H9 (cell line): ENCODE measurements at regions not wholly inside any gene's neighbourhood (a gene's known extent, or its start where the extent isn't known, plus 50 kb on each side); places are given as distances from the start of the nearest gene placed in this dataset.

Experiments
- DNase-seq: peaks from one replicate; pipeline ENCODE4 v3.0.0-alpha.2; 2017
- H2AFZ ChIP-seq: one replicate; pipeline ENCODE4 v1.6.1; 2013; ENCODE audit warnings: mild to moderate bottlenecking, low read length, control low read depth, moderate library complexity
- H2AK5ac ChIP-seq: 2 replicates; pipeline ENCODE4 v1.6.1; 2013; ENCODE audit warnings: low read length, control low read depth, mixed read lengths; ENCODE audit not compliant: insufficient read length
- H2BK120ac ChIP-seq: one replicate; pipeline ENCODE4 v1.6.1; 2013; ENCODE audit warnings: low read depth, mild to moderate bottlenecking, low read length, control low read depth, inconsistent platforms; ENCODE audit not compliant: poor library complexity, severe bottlenecking
- H2BK12ac ChIP-seq: 2 replicates; pipeline ENCODE4 v1.6.1; 2013; ENCODE audit warnings: low read length, control low read depth, mixed read lengths, low read depth; ENCODE audit not compliant: insufficient read length
- H2BK15ac ChIP-seq: 2 replicates; pipeline ENCODE4 v1.6.1; 2013; ENCODE audit warnings: low read depth, low read length, control low read depth
- H2BK20ac ChIP-seq: one replicate; pipeline ENCODE4 v1.6.1; 2013; ENCODE audit warnings: low read depth, mild to moderate bottlenecking, low read length, control low read depth, inconsistent platforms; ENCODE audit not compliant: poor library complexity, severe bottlenecking
- H2BK5ac ChIP-seq: 2 replicates; pipeline ENCODE4 v1.6.1; 2013; ENCODE audit warnings: low read length, control low read depth, mixed read lengths; ENCODE audit not compliant: insufficient read length
- H3K14ac ChIP-seq: 2 replicates; pipeline ENCODE4 v1.6.1; 2013; ENCODE audit warnings: low read length, control low read depth; ENCODE audit not compliant: insufficient read depth
- H3K18ac ChIP-seq: 2 replicates; pipeline ENCODE4 v1.6.1; 2013; ENCODE audit warnings: low read depth, mild to moderate bottlenecking, mixed read lengths, low read length, control low read depth; ENCODE audit not compliant: insufficient read length
- H3K23ac ChIP-seq: 2 replicates; pipeline ENCODE4 v1.6.1; 2013; ENCODE audit warnings: low read length, control low read depth, mixed read lengths, low read depth; ENCODE audit not compliant: insufficient read length
- H3K23me2 ChIP-seq: 2 replicates; pipeline ENCODE4 v1.6.1; 2013; ENCODE audit warnings: low read depth, mild to moderate bottlenecking, mixed read lengths, low read length, control low read depth; ENCODE audit not compliant: insufficient read length, poor library complexity, severe bottlenecking
- H3K27ac ChIP-seq: 2 replicates; pipeline ENCODE4 v1.5.1; 2013; ENCODE audit warnings: low read length, control low read depth, mixed read lengths, low read depth; ENCODE audit not compliant: insufficient read length
- H3K27me3 ChIP-seq: 2 replicates; pipeline ENCODE4 v1.6.1; 2013; ENCODE audit warnings: low read length, control low read depth, inconsistent platforms; ENCODE audit not compliant: insufficient read depth
- H3K4ac ChIP-seq: 2 replicates; pipeline ENCODE4 v1.6.1; 2013; ENCODE audit warnings: low read depth, mild to moderate bottlenecking, control low read depth, inconsistent platforms, low read length, moderate library complexity
- H3K4me1 ChIP-seq: 2 replicates; pipeline ENCODE4 v1.6.1; 2013; ENCODE audit warnings: low read length, control low read depth, inconsistent platforms; ENCODE audit not compliant: insufficient read depth
- H3K4me2 ChIP-seq: 2 replicates; pipeline ENCODE4 v1.6.1; 2013; ENCODE audit warnings: low read length, control low read depth, mixed read lengths; ENCODE audit not compliant: insufficient read length, insufficient read depth
- H3K56ac ChIP-seq: 2 replicates; pipeline ENCODE4 v1.6.1; 2013; ENCODE audit warnings: low read depth, mild to moderate bottlenecking, mixed read lengths, low read length, control low read depth; ENCODE audit not compliant: insufficient read length
- H3K79me1 ChIP-seq: 2 replicates; pipeline ENCODE4 v1.6.1; 2013; ENCODE audit warnings: low read depth, mild to moderate bottlenecking, moderate library complexity, low read length, control low read depth, inconsistent platforms; ENCODE audit not compliant: insufficient read depth, poor library complexity, severe bottlenecking
- H3K79me2 ChIP-seq: 2 replicates; pipeline ENCODE4 v1.6.1; 2013; ENCODE audit warnings: low read length, control low read depth, inconsistent platforms; ENCODE audit not compliant: insufficient read depth
- H3K9ac ChIP-seq: 2 replicates; pipeline ENCODE4 v1.6.1; 2013; ENCODE audit warnings: low read length, control low read depth, mixed read lengths; ENCODE audit not compliant: insufficient read length; ENCODE audit errors: extremely low read depth
- H3K9me3 ChIP-seq: one replicate; pipeline ENCODE4 v1.6.1; 2013; ENCODE audit warnings: low read depth, low read length, inconsistent platforms; ENCODE audit not compliant: control insufficient read depth
- H3T11ph ChIP-seq: one replicate; pipeline ENCODE4 v1.6.1; 2013; ENCODE audit warnings: mild to moderate bottlenecking, low read length, control low read depth, inconsistent platforms
- H4K20me1 ChIP-seq: one replicate; pipeline ENCODE4 v1.6.1; 2013; ENCODE audit not compliant: control insufficient read depth, insufficient read length, insufficient read depth
- H4K5ac ChIP-seq: 2 replicates; pipeline ENCODE4 v1.6.1; 2013; ENCODE audit warnings: low read depth, mild to moderate bottlenecking, mixed read lengths, low read length, control low read depth; ENCODE audit not compliant: insufficient read length
- H4K8ac ChIP-seq: replicated peaks from 2 replicates; pipeline ENCODE4 v1.6.1; 2013; ENCODE audit warnings: low read length, control low read depth, mixed read lengths, low read depth; ENCODE audit not compliant: insufficient read length
- H4K91ac ChIP-seq: 2 replicates; pipeline ENCODE4 v1.6.1; 2013; ENCODE audit warnings: low read depth, mild to moderate bottlenecking, moderate library complexity, mixed read lengths, low read length, control low read depth; ENCODE audit not compliant: insufficient read length
- H3K27ac Mint-ChIP-seq, 3 experiments: 2 replicates in 2 of 3; 3 replicates in 1 of 3; pipeline ENCODE4 v1.8.0; 2020 to 2021; ENCODE audit warnings: mixed read lengths in 3 of 3, mild to moderate bottlenecking in 1 of 3, moderate library complexity in 1 of 3
- H3K27me3 Mint-ChIP-seq: 2 replicates; pipeline ENCODE4 v1.8.0; 2021; ENCODE audit warnings: low read depth, mild to moderate bottlenecking, moderate library complexity, mixed read lengths
- H3K36me3 Mint-ChIP-seq, 3 experiments: 2 replicates in 2 of 3; 3 replicates in 1 of 3; pipeline ENCODE4 v1.8.0; 2020 to 2021; ENCODE audit warnings: low read depth in 3 of 3, mixed read lengths in 3 of 3; ENCODE audit not compliant: insufficient read depth in 1 of 3
- H3K4me1 Mint-ChIP-seq, 2 experiments: 2 replicates each; pipeline ENCODE4 v1.8.0; 2020; ENCODE audit warnings: mixed read lengths in 2 of 2
- H3K4me3 Mint-ChIP-seq, 2 experiments: 2 replicates in 1 of 2; 3 replicates in 1 of 2; pipeline ENCODE4 v1.8.0; 2020 to 2021; ENCODE audit warnings: mild to moderate bottlenecking in 2 of 2, mixed read lengths in 2 of 2, moderate library complexity in 1 of 2
- H3K9me3 Mint-ChIP-seq, 2 experiments: 2 replicates in 1 of 2; 3 replicates in 1 of 2; pipeline ENCODE4 v1.8.0; 2020; ENCODE audit warnings: mild to moderate bottlenecking in 2 of 2, mixed read lengths in 2 of 2, moderate library complexity in 1 of 2
- CTCF ChIP-seq: fragments of 200-600 bp; sonication (generic); conservative IDR thresholded peaks from 3 replicates; pipeline ENCODE4 v1.8.0; 2021; ENCODE audit warnings: antibody characterized with exemption, mild to moderate bottlenecking
- WGBS: extraction: QIAGEN DNeasy Blood & Tissue Kit; methylation state at CpG from one replicate; pipeline ENCODE4 v1.1.7; 2013; ENCODE audit warnings: missing lambda C conversion rate, low lambda C conversion rate, mixed read lengths; ENCODE audit not compliant: insufficient read length; ENCODE audit errors: extremely low coverage; 5-methylcytosine and 5-hydroxymethylcytosine counted together

DNA sequence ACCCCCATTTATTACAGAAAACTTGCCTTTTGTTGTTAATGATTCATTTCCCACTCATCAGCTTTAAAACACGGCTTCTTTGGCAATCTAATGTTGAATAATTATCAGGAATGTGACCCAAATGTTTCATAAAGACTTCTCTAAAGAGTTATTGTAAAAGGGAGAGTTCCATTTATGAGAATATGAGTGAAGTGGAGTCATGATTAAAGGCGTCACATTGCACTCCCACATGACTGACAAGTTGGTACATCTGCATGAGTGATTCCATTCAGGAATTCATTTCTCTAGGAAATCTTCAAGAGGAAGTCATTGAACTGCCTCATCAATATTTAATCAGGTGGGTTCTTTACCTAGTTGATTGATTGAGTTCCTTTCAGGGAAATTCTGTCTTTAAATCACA is 184.8 kb downstream of the LNPK start:
- Histone ChIP-seq H3T11ph (no peak overlapping the region), H3K4ac (no peak overlapping the region), H3K79me1 (no peaks in the 10 kb centered on the region), H4K91ac (no peak overlapping the region), H4K20me1 (no peaks in the 10 kb centered on the region), H3K56ac (no peak overlapping the region), H2AFZ (no peak overlapping the region), H3K4me2 (no peak overlapping the region), H2AK5ac (no peak overlapping the region), H2BK20ac (no peak overlapping the region), H4K5ac (no peak overlapping the region), H3K27ac (no peak overlapping the region), H3K9ac (no peak overlapping the region), H3K27me3 (no peaks in the 10 kb centered on the region), H4K8ac (no peak overlapping the region), H3K9me3 (peaks cover 9% of the 10 kb centered on the region), H3K23me2 (no peaks in the 10 kb centered on the region), H3K23ac (no peak overlapping the region), H2BK120ac (no peak overlapping the region), H3K4me1 (no peaks in the 10 kb centered on the region), H3K14ac (no peak overlapping the region), H3K18ac (no peak overlapping the region), H2BK15ac (no peak overlapping the region), H2BK5ac (no peak overlapping the region), H3K79me2 (no peaks in the 10 kb centered on the region), H2BK12ac (no peak overlapping the region)
- Mint-ChIP-seq H3K27me3 (no peaks in the 10 kb centered on the region; the same call in 1 of the 2 replicates), H3K36me3 (peaks cover 3 to 10% (median 5%) of the 10 kb centered on the region in 3 experiments; a peak in 6 of 7 replicates), H3K9me3 (peaks cover 10 to 21% of the 10 kb centered on the region in 2 experiments), H3K4me1 (peaks cover 0 to 5% of the 10 kb centered on the region in 2 experiments; a peak in 1 of 4 replicates), H3K4me3 (no peak overlapping the region), H3K27ac (no peak overlapping the region)
- TF ChIP-seq CTCF, result no peak
- WGBS, result no CpG with 5 or more reads among the region's 2 CpGs
- no peak for DNase-seq
